Activated CD8-positive, alpha-beta memory T cell treated with anti-CD3 and anti-CD28 coated beads, Interleukin-2, amount 50 U/mL, for 1 hour (primary cell): ENCODE measurements at regions not wholly inside any gene's neighbourhood (a gene's known extent, or its start where the extent isn't known, plus 50 kb on each side); places are given as distances from the start of the nearest gene placed in this dataset.

Source experiments
- DNase-seq: peaks from one replicate; pipeline ENCODE4 v3.0.0-alpha.2; 2020; ENCODE audit errors: extremely low read depth

- DNase-seq, result no peak
These were observed 138.4 kb upstream of the DSCAM start for GRCh38 chr21:40985370-40985769.

GRCh38 chr21:40990366-40990765 is 143.4 kb upstream of the DSCAM start:
- no peak for DNase-seq

- DNase-seq, result no peak
These were observed 150.9 kb upstream of the DSCAM start for GRCh38 chr21:40997831-40998230.

GRCh38 chr21:41000838-41001237 is 153.9 kb upstream of the DSCAM start:
- DNase-seq, result no peak

- DNase-seq, result no peak
These were observed 159.7 kb upstream of the DSCAM start for GRCh38 chr21:41006636-41007035.

GRCh38 chr21:41008351-41008750 is 159.6 kb upstream of the BACE2 start:
- no peak for DNase-seq

GRCh38 chr21:41008974-41009373 is 159.0 kb upstream of the BACE2 start:
- DNase-seq, result no peak

- no peak for DNase-seq
These were observed 158.4 kb upstream of the BACE2 start for GRCh38 chr21:41009398-41010100.

- no peak for DNase-seq
These were observed 157.9 kb upstream of the BACE2 start for GRCh38 chr21:41010101-41010435.

- DNase-seq, result no peak
These were observed 156.7 kb upstream of the BACE2 start for GRCh38 chr21:41011098-41011731.

GRCh38 chr21:41011951-41012366 is 156.0 kb upstream of the BACE2 start:
- no peak for DNase-seq

- DNase-seq, result no peak
These were observed 155.5 kb upstream of the BACE2 start for GRCh38 chr21:41012425-41012824.

- no peak for DNase-seq
These were observed 151.5 kb upstream of the BACE2 start for GRCh38 chr21:41016472-41016871.

- DNase-seq, result no peak
These were observed 149.5 kb upstream of the BACE2 start for GRCh38 chr21:41018431-41018830.

GRCh38 chr21:41023936-41024335 is 144.0 kb upstream of the BACE2 start:
- DNase-seq, result no peak

- no peak for DNase-seq
These were observed 143.6 kb upstream of the BACE2 start for GRCh38 chr21:41024341-41024740.

- DNase-seq, result no peak
These were observed 143.2 kb upstream of the BACE2 start for GRCh38 chr21:41024746-41025254.

- DNase-seq, result no peak
These were observed 138.4 kb upstream of the BACE2 start for GRCh38 chr21:41029571-41029970.

- no peak for DNase-seq
These were observed 136.2 kb upstream of the BACE2 start for GRCh38 chr21:41031701-41032220.

- DNase-seq, result no peak
These were observed 135.4 kb upstream of the BACE2 start for GRCh38 chr21:41032541-41032940.

GRCh38 chr21:41037212-41037611 is 130.7 kb upstream of the BACE2 start:
- DNase-seq, result no peak

GRCh38 chr21:41037936-41038335 is 130.0 kb upstream of the BACE2 start:
- no peak for DNase-seq

- DNase-seq, result no peak
These were observed 124.9 kb upstream of the BACE2 start for GRCh38 chr21:41043014-41043413.
